ENCODE measurements at regions not wholly inside any gene's neighbourhood (a gene's known extent, or its start where the extent isn't known, plus 50 kb on each side); places are given as distances from the start of the nearest gene placed in this dataset.

- no peak overlapping the region for H3K4me3 ChIP-seq (ENCODE audit: control insufficient read depth in 1 of 2, extremely low read depth in 1 of 2, low read length in 1 of 2)
- no CpG with 5 or more reads among the region's 3 CpGs for whole genome bisulfite sequencing (ENCODE audit: insufficient coverage)
- no peak for DNase-seq
- peaks cover 0 to 2% (median 2%) of the 10 kb centered on the region in 3 donors for H3K4me1 Mint-ChIP-seq
- no peak for ATAC-seq (replicated peaks in 1 of 4)
- no peak overlapping the region for H3K4me3 Mint-ChIP-seq
- H3K27me3 ChIP-seq (replicated peaks in 1 of 2; ENCODE audit: control insufficient read depth in 2 of 2, extremely low read depth in 1 of 2, insufficient read depth in 2 of 2, low read length in 1 of 2), result no peaks in the 10 kb centered on the region
- H3K27ac Mint-ChIP-seq, result no peak overlapping the region
- POLR2A ChIA-PET, result no interaction called here
- H3K9me3 Mint-ChIP-seq, result no peaks in the 10 kb centered on the region
- no peaks in the 10 kb centered on the region for H3K4me1 ChIP-seq (ENCODE audit: control insufficient read depth in 1 of 2, extremely low read depth in 1 of 2, insufficient read depth in 2 of 2, low read length in 2 of 2)
- no peak overlapping the region for H3K27ac ChIP-seq (ENCODE audit: low read length)
- no peaks in the 10 kb centered on the region for H3K36me3 Mint-ChIP-seq
- CTCF ChIA-PET, result no interaction called here
- H3K27me3 Mint-ChIP-seq, result no peaks in the 10 kb centered on the region
- H3K36me3 ChIP-seq (ENCODE audit: control insufficient read depth in 2 of 2, extremely low read depth in 1 of 2, insufficient read depth in 1 of 2, low read length in 1 of 2), result no peaks in the 10 kb centered on the region
- no peaks in the 10 kb centered on the region for H3K9me3 ChIP-seq
Measured at GRCh38 chr13:73300718-73301425, 242.1 kb downstream of the KLF5 start.

- CTCF ChIA-PET, result no interaction called here
- 63% methylated on average over 1 of the region's 2 CpGs for whole genome bisulfite sequencing (ENCODE audit: insufficient coverage)
- H3K4me3 ChIP-seq (ENCODE audit: control insufficient read depth in 1 of 2, extremely low read depth in 1 of 2, low read length in 1 of 2), result no peak overlapping the region
- no peaks in the 10 kb centered on the region for H3K27me3 ChIP-seq (replicated peaks in 1 of 2; ENCODE audit: control insufficient read depth in 2 of 2, extremely low read depth in 1 of 2, insufficient read depth in 2 of 2, low read length in 1 of 2)
- POLR2A ChIA-PET, result no interaction called here
- H3K9me3 ChIP-seq, result no peaks in the 10 kb centered on the region
- H3K4me1 ChIP-seq (ENCODE audit: control insufficient read depth in 1 of 2, extremely low read depth in 1 of 2, insufficient read depth in 2 of 2, low read length in 2 of 2), result no peaks in the 10 kb centered on the region
- no peaks in the 10 kb centered on the region for H3K36me3 ChIP-seq (ENCODE audit: control insufficient read depth in 2 of 2, extremely low read depth in 1 of 2, insufficient read depth in 1 of 2, low read length in 1 of 2)
- no peak overlapping the region for H3K27ac ChIP-seq (ENCODE audit: low read length)
- Mint-ChIP-seq H3K27me3 (no peaks in the 10 kb centered on the region), H3K9me3 (no peaks in the 10 kb centered on the region), H3K4me3 (no peak overlapping the region), H3K27ac (no peak overlapping the region), H3K4me1 (peaks cover 0 to 2% (median 2%) of the 10 kb centered on the region in 3 donors), H3K36me3 (no peaks in the 10 kb centered on the region)
- ATAC-seq (replicated peaks in 1 of 4) (no peak), DNase-seq (no peak)
Measured at GRCh38 chr13:73299787-73300186, 241.0 kb downstream of the KLF5 start.

- H3K4me1 Mint-ChIP-seq, result no peaks in the 10 kb centered on the region
- H3K9me3 Mint-ChIP-seq, result no peaks in the 10 kb centered on the region
- ATAC-seq (replicated peaks in 1 of 4) (no peak), DNase-seq (no peak)
- CTCF ChIA-PET, result no interaction called here
- no peaks in the 10 kb centered on the region for H3K36me3 Mint-ChIP-seq
- H3K4me3 Mint-ChIP-seq, result no peak overlapping the region
- H3K27me3 ChIP-seq (replicated peaks in 1 of 2; ENCODE audit: control insufficient read depth in 2 of 2, extremely low read depth in 1 of 2, insufficient read depth in 2 of 2, low read length in 1 of 2), result no peaks in the 10 kb centered on the region
- no peak overlapping the region for H3K4me3 ChIP-seq (ENCODE audit: control insufficient read depth in 1 of 2, extremely low read depth in 1 of 2, low read length in 1 of 2)
- no peaks in the 10 kb centered on the region for H3K4me1 ChIP-seq (ENCODE audit: control insufficient read depth in 1 of 2, extremely low read depth in 1 of 2, insufficient read depth in 2 of 2, low read length in 2 of 2)
- no peak overlapping the region for H3K27ac Mint-ChIP-seq
- WGBS (ENCODE audit: insufficient coverage), result 96% methylated on average over 4 of the region's 6 CpGs
- no peaks in the 10 kb centered on the region for H3K9me3 ChIP-seq
- POLR2A ChIA-PET, result no interaction called here
- no peak overlapping the region for H3K27ac ChIP-seq (ENCODE audit: low read length)
- no peaks in the 10 kb centered on the region for H3K36me3 ChIP-seq (ENCODE audit: control insufficient read depth in 2 of 2, extremely low read depth in 1 of 2, insufficient read depth in 1 of 2, low read length in 1 of 2)
- H3K27me3 Mint-ChIP-seq, result peaks cover 4 to 9% of the 10 kb centered on the region in 2 donors
Measured at GRCh38 chr13:73293913-73294523, 235.2 kb downstream of the KLF5 start.

- H3K4me3 ChIP-seq (ENCODE audit: control insufficient read depth in 1 of 2, extremely low read depth in 1 of 2, low read length in 1 of 2), result no peak overlapping the region
- H3K9me3 ChIP-seq, result no peaks in the 10 kb centered on the region
- WGBS (ENCODE audit: insufficient coverage), result no CpG with 5 or more reads among the region's 1 CpG
- no peaks in the 10 kb centered on the region for H3K4me1 ChIP-seq (ENCODE audit: control insufficient read depth in 1 of 2, extremely low read depth in 1 of 2, insufficient read depth in 2 of 2, low read length in 2 of 2)
- Mint-ChIP-seq H3K27me3 (peaks cover 4 to 9% of the 10 kb centered on the region in 2 donors), H3K4me1 (no peaks in the 10 kb centered on the region), H3K36me3 (no peaks in the 10 kb centered on the region), H3K9me3 (no peaks in the 10 kb centered on the region), H3K27ac (no peak overlapping the region), H3K4me3 (no peak overlapping the region)
- H3K27me3 ChIP-seq (replicated peaks in 1 of 2; ENCODE audit: control insufficient read depth in 2 of 2, extremely low read depth in 1 of 2, insufficient read depth in 2 of 2, low read length in 1 of 2), result no peaks in the 10 kb centered on the region
- ATAC-seq (replicated peaks in 1 of 4) (no peak), DNase-seq (no peak)
- H3K27ac ChIP-seq (ENCODE audit: low read length), result no peak overlapping the region
- ChIA-PET POLR2A (no interaction called here), CTCF (interaction anchor here in 1 of 2 donors (0.6 kb wide), 1 partner anchor 17 kb away, joined by 3 read pairs; no protein-coding TSS in a partner anchor)
- no peaks in the 10 kb centered on the region for H3K36me3 ChIP-seq (ENCODE audit: control insufficient read depth in 2 of 2, extremely low read depth in 1 of 2, insufficient read depth in 1 of 2, low read length in 1 of 2)
Measured at GRCh38 chr13:73292127-73292526, 233.3 kb downstream of the KLF5 start.

GRCh38 chr13:73290844-73291243 lies 232.0 kb downstream of the KLF5 start:
- no CpG with 5 or more reads among the region's 4 CpGs for WGBS (ENCODE audit: insufficient coverage)
- no peak overlapping the region for H3K27ac Mint-ChIP-seq
- H3K36me3 Mint-ChIP-seq, result no peaks in the 10 kb centered on the region
- ATAC-seq (replicated peaks in 1 of 4) (no peak), DNase-seq (no peak)
- H3K27me3 Mint-ChIP-seq, result peaks cover 6 to 14% of the 10 kb centered on the region in 2 donors
- ChIA-PET CTCF (no interaction called here), POLR2A (no interaction called here)
- H3K4me1 ChIP-seq (ENCODE audit: control insufficient read depth in 1 of 2, extremely low read depth in 1 of 2, insufficient read depth in 2 of 2, low read length in 2 of 2), result no peaks in the 10 kb centered on the region
- H3K9me3 ChIP-seq, result no peaks in the 10 kb centered on the region
- no peak overlapping the region for H3K4me3 Mint-ChIP-seq
- no peaks in the 10 kb centered on the region for H3K9me3 Mint-ChIP-seq
- H3K4me1 Mint-ChIP-seq, result no peaks in the 10 kb centered on the region
- no peak overlapping the region for H3K27ac ChIP-seq (ENCODE audit: low read length)
- H3K27me3 ChIP-seq (replicated peaks in 1 of 2; ENCODE audit: control insufficient read depth in 2 of 2, extremely low read depth in 1 of 2, insufficient read depth in 2 of 2, low read length in 1 of 2), result no peaks in the 10 kb centered on the region
- no peaks in the 10 kb centered on the region for H3K36me3 ChIP-seq (ENCODE audit: control insufficient read depth in 2 of 2, extremely low read depth in 1 of 2, insufficient read depth in 1 of 2, low read length in 1 of 2)
- no peak overlapping the region for H3K4me3 ChIP-seq (ENCODE audit: control insufficient read depth in 1 of 2, extremely low read depth in 1 of 2, low read length in 1 of 2)

GRCh38 chr13:73288596-73288995 lies 229.8 kb downstream of the KLF5 start:
- DNase-seq, result no peak
- ChIA-PET POLR2A (no interaction called here), CTCF (no interaction called here)
- Mint-ChIP-seq H3K36me3 (no peaks in the 10 kb centered on the region), H3K4me1 (no peaks in the 10 kb centered on the region), H3K27me3 (peaks cover 7 to 11% of the 10 kb centered on the region in 2 donors), H3K27ac (no peak overlapping the region), H3K9me3 (no peaks in the 10 kb centered on the region), H3K4me3 (no peak overlapping the region)
- Histone ChIP-seq H3K4me3 (ENCODE audit: control insufficient read depth in 1 of 2, extremely low read depth in 1 of 2, low read length in 1 of 2) (no peak overlapping the region), H3K27me3 (replicated peaks in 1 of 2; ENCODE audit: control insufficient read depth in 2 of 2, extremely low read depth in 1 of 2, insufficient read depth in 2 of 2, low read length in 1 of 2) (no peaks in the 10 kb centered on the region), H3K4me1 (ENCODE audit: control insufficient read depth in 1 of 2, extremely low read depth in 1 of 2, insufficient read depth in 2 of 2, low read length in 2 of 2) (no peaks in the 10 kb centered on the region), H3K36me3 (ENCODE audit: control insufficient read depth in 2 of 2, extremely low read depth in 1 of 2, insufficient read depth in 1 of 2, low read length in 1 of 2) (no peaks in the 10 kb centered on the region), H3K27ac (ENCODE audit: low read length) (no peak overlapping the region), H3K9me3 (no peaks in the 10 kb centered on the region)
- 100% methylated on average over 1 of the region's 6 CpGs for WGBS (ENCODE audit: insufficient coverage)
- no peak for ATAC-seq (replicated peaks in 1 of 4)

Data from T-cell (primary cell).